Astrocyte of the spinal cord (primary cell): ENCODE measurements at regions not wholly inside any gene's neighbourhood (a gene's known extent, or its start where the extent isn't known, plus 50 kb on each side); places are given as distances from the start of the nearest gene placed in this dataset.

Experiments
- DNase-seq: peaks from one replicate; pipeline ENCODE4 v3.0.0; 2011; ENCODE audit warnings: low read depth, low spot score
- H3K4me3 ChIP-seq: 2 replicates; pipeline ENCODE4 v1.5.1; 2011; ENCODE audit warnings: low read depth, mild to moderate bottlenecking, low read length, moderate library complexity
- CTCF ChIP-seq: IDR thresholded peaks from 2 replicates; pipeline ENCODE4 v1.5.1; 2012; ENCODE audit warnings: low read depth, mild to moderate bottlenecking, low read length, inconsistent platforms
- in situ Hi-C: cut with HindIII; loops from 2 replicates; pipeline ENCODE4 v1.10.0; 2017; ENCODE audit warnings: low sequenced_read_pairs

- TF ChIP-seq CTCF, result no peak
- in situ Hi-C loops, result no loop called here
- DNase-seq, result no peak
- H3K4me3 ChIP-seq, result no peak overlapping the region
Measured at GRCh38 chr6:84815896-84816735, 51.7 kb upstream of the TBX18 start.
